Activated naive CD4-positive, alpha-beta T cell treated with anti-CD3 and anti-CD28 coated beads, Interleukin-2, amount 50 U/mL, for 16 hours (primary cell): ENCODE measurements at regions not wholly inside any gene's neighbourhood (a gene's known extent, or its start where the extent isn't known, plus 50 kb on each side); places are given as distances from the start of the nearest gene placed in this dataset.

Experiments used
- DNase-seq: peaks from one replicate; pipeline ENCODE4 v3.0.0-alpha.2; 2020

DNA sequence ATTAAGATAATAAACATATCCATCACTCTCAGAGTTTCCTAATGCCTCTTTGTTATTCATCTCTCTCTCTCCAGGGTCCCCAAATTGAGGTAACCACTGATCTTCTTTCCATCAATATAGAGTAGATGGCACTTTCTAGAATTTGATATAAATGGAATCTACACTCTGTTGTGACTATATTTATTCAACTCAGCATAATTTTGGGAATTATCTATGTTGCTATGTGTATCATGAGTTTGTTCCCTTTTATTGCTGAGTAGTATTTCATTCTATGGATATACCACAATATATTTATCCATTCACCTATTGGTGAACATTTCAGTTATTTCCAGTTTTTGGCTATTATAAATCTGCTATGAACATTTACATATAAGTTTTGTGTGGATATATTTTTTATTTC is 230.7 kb downstream of the HLX start:
- no peak for DNase-seq

DNA sequence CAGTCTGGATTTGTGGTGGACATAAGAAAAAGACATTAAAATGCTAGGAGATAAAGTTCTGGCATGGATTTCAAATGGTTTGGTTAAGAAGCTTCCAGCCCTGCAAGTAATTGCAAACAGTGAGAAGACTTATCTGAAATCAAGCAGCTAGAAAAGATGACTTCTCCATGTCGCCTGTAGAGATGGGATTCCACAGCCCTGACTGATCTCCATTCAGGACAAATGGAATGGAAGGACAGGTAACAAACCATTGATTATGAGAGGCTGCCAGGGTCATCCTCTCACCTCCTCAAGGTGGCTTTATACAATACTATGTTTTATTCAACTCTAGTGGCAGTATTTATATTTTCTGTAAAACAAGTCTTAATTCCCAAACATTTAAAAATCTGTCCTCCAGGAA is 237.9 kb downstream of the HLX start:
- no peak for DNase-seq

DNA sequence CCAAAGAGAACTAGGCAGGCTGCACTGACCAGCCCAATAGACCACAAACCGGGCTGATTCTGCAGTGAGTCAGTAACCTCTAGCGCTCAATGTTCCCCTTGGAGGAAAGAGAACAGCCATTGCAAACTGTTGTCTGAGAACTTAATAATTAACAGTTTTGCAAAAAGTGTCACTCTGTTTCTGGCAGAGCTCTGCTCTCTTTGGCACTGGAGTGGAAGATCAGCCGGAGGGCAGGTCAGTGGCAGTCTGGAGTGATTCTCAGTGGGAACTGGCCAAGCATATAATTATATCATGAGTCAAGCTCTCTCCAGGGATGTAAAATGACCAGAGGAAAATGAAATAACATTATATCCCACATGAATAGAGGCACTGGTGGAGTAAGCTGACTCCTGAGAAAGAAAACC is 238.3 kb downstream of the HLX start:
- no peak for DNase-seq

DNA sequence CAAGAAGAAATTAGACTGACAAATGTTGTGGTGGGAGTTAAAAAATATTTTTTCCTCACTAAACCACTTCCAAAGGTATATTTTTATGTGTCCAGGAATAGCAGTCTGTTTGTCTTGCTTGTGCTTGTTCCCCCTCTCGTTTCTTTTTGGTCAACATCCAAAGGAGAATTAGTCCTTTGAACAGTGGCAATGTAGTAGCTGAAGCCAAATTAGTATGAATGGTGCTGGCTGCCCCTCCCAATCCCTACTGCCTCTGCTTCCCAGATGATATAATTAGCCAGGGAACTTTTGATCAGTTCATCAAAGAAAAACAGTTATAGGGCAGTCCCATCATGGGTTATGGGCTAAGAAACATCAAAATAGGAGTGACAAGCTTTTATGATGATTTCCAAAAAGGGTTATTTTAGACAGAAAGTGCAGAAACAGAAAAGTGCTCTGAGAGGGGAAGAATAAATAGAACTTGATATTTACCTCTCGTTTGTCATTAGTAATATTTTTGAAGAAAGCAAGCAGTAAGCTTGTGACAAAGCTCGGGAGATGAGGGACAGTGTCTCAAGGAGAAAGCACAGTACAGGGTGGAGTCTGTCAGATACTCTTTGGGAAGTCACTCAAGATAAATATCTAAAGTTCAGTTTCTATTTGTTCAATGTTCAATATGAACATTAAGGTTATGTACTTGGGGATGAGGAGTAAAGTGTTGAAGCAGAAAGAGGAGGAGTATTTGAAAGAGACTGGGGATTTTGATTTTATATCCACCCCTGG is 239.1 kb downstream of the HLX start:
- no peak for DNase-seq

DNA sequence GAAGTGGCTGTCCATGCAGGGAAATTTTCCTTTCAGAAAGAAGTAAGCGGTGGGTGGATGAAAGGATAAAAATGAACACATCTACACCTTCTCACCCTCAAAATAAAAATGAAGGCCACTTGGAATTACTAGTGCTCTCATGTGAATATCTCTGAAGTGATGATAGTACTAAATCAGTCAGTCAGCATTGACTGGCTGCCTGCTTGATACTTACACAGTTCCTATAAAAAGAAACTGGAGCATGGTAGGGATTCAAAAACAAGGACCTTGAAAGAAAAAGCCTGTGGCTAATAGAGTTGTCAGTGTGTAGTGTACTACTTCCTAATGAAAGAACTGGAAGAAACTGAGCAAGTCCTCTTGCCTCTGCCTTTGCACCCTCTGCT is 239.7 kb downstream of the HLX start:
- DNase-seq: no peak

DNA sequence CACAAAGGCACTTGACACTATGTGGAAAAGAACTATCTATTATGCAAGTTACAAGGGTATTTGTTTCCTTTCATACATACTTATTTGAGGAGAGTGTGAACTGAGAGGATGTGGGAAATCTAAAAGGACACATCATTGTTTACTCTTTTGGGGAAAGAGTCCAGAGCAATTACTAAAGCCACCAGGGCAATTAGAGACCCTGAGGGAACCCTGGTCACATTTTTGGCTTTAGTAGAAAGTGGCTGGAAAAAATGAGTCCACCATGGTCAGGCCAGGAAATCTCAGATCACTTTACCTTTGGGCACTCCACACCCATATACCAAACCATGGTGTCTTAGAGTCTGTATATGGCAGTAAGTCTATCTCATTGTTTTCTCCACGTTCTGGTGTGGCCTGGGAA is 243.3 kb downstream of the HLX start:
- no peak for DNase-seq

DNA sequence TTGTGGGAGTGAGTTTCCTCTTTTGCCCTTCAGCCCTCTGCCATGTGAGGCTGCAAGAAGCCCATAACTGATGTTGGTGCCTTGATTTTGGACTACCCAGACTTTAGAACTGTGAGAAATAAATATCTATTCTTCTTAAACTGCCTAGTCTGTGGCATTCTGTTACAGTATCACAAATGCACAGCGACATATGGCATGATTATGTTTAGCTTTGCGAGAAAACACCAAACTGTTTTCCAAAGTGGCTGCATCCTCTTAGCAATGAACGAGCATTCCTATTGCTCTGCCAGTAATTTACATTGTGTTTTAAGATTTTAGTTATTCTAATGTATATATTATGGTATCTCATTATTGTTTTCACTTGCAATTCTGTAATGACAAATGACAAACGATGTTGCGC is 246.7 kb downstream of the HLX start:
- DNase-seq: no peak

DNA sequence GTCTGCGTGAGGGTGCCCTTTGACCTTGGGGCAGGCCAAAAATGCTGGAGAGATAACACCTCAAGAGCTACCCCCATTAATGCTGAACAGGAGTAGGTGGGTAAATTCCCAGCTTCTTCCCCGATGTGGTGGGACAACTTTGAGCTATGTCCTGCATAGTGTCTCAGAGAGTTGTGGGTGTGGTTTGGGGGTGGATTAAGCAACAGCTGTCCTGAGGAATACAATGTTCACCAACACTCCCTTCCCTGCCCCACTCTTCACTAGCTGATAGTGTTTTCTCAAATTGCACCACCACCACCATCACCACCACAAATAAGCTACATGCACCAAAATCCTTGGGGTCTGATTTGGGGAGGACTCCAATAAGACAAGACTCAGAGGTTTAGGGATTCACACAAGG is 258.4 kb downstream of the HLX start:
- DNase-seq: no peak

DNA sequence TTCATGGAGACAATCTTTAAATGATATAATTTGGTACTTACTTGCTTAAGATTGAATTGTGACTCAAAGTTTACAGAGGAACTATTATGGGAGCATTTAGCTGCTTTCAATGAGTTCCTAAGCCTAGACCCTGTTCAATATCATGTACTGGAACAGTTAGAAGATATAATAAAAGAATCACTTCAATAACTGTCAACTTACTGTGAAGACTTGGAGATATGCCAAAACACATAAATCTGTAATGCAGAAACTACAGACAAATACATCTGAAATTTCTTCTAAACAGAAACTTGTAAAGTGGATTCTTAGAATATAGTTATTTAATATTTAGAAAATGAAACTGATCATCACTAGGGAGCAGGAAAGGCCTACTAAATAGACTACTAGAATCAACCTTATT is 259.3 kb downstream of the HLX start:
- no peak for DNase-seq

DNA sequence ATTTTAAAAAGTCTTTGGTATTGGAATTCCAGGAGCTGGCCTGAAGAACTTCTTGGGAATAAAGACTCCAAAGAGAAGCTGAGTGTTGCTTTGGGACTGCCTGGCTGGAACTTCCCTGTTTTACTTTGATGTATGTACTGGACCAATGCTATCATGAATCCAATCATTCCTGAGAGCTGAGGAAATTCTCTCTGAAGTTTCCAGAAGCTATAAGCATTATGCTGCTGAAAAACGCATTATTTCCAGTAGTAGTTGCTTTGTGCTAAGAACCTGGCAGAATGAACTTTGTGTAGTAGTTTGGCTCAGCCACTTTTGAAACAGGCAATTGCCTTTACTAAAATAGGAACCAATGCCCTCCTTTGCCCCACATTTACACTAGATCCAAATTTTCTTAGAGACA is 260.7 kb downstream of the HLX start:
- DNase-seq: no peak

DNA sequence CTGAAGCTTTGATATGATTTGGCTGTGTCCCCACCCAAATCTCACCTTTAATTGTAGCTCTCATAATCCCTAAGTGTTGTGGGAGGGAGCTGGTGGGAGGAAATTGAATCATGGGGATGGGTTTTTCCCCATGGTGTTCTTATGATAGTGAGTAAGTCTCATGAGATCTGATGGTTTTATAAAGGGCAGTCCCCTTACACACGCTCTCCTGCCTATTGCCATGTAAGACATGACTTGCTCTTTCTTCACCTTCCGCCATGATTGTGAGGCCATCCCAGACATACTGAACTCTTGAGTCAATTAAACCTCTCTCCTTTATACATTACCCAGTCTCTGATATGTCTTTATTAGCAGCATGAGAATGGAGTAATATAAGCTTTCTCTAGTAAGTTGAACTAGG is 261.9 kb downstream of the HLX start:
- DNase-seq: no peak

DNA sequence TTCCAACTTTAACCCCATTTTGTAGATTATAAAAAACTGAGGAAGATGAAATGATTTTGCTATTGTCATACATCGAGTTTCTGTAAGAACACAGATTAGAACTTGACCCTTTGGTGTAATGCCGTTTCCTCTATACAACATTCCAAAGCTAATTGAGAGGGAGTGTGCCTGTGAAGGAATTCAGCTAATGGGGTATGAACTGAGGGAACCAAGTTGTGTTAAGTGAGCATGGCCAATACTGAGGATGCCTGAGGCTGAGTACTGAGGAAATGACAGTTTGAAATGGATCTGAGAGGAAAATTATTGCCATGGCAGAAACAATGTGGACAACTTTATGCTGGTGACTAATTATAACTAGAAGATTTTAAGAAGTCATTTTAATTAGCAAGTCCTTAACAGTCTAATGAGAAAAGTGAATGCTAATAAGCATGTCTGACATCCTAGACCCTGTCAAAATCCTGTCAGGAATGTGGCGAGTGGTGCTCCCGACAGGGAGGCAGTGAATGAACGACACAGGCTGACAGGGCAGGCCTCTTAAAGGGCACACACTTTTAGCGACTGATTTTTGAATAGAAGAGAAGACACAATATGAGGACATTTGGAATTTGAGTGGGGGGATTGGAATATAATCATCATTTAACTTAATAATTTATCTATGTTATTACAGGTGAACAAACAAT is 262.5 kb downstream of the HLX start:
- no peak for DNase-seq

DNA sequence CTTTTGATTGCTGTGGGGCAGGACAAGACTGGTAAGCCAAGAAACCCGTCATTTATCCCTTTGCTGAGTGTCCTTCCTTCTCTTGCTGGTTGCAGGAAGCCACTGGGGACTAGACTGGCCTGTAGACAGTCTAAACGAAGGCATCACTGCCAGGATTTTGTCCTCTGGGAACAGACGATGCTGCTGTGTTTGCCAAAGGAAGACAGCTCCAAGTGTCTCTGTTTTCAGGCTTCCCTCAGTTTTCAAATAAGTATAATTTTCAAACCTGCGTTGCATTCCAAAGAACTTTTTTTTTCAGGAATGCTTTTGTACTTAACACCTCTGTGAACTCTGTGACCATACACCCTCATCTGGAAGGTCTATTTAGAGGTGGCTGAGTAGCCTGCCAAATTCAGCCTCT is 269.4 kb downstream of the HLX start:
- DNase-seq: no peak

DNA sequence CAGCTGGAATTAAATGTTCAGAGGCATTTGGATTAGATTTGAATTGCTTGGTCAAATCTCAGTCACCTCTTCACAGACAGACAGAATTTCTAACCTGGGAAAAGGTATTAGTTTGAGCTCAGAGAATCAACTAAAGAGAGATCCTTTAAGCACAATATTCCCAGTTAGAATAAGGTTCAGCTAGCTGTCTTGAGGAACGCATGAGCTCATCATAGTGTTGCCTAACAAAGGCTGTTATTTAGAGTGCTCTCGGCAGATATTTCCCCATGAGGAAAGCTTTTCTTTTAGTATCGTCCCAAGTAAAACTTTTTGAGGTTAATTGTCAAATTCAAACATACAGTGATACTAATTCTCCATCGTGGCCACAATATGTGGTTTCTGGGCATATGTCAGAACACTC is 269.9 kb downstream of the HLX start:
- no peak for DNase-seq

DNA sequence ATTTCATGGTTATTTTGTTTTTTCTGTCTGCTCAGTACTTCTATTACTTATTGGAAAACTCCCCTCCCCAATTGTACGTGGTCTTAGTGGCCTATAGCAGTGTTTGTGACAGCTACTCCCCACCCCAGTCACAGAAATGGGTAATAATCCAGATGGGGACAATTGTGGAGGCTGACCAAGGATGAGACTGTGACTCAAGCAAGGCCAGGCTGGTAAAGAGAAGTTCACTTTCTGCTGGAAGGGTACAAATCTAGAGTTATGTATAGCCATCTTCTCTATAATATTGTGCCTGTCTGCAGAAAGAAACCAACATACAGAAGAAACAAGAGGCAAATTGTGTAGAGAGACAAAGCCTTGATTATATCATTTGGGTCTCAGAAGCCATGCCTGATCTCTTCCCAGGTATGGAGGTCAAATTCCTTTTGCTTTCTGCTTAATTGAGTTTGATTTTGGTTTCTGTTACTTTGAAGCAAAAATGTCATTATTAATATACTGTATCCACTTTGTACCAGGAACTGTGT is 270.4 kb downstream of the HLX start:
- DNase-seq: no peak

DNA sequence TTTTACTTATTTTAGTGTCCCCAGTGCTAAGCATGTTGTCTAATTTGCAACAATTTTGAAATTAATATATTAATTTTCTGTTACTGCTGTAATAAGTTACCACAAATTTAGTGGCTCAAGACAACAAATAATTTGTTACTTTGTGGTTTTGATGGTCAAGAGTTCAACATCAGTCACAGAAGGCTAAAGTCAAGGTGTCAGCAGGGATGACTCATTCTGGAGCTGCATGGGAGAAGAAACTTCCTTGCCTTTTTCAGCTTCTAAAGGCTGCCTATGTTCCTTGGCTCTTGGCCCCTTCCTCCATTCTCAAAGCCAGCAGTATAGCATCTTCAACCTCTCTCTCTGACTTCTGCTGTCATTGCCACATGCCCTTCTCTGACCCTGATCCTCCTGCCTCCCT is 271.8 kb downstream of the HLX start:
- no peak for DNase-seq

DNA sequence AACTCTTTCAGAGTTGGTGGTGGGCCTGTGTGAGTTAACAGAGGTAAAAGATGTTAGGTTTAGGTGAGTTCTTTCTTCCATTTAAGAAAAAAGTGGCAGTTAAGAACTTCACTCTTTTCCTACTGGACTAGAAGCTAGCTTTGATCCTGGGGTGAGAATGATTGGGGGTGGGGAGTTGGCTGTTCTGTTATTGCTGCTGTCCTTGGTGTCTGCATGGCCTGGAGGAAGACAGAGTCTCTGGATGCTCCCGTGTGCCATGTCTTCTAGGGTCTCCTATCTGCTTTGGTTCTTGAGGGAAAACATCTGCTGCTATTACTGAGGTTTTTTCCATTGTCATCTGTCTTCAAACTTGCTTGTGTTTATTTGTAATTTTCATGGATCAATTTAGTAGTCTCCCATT is 275.7 kb downstream of the HLX start:
- DNase-seq: no peak

DNA sequence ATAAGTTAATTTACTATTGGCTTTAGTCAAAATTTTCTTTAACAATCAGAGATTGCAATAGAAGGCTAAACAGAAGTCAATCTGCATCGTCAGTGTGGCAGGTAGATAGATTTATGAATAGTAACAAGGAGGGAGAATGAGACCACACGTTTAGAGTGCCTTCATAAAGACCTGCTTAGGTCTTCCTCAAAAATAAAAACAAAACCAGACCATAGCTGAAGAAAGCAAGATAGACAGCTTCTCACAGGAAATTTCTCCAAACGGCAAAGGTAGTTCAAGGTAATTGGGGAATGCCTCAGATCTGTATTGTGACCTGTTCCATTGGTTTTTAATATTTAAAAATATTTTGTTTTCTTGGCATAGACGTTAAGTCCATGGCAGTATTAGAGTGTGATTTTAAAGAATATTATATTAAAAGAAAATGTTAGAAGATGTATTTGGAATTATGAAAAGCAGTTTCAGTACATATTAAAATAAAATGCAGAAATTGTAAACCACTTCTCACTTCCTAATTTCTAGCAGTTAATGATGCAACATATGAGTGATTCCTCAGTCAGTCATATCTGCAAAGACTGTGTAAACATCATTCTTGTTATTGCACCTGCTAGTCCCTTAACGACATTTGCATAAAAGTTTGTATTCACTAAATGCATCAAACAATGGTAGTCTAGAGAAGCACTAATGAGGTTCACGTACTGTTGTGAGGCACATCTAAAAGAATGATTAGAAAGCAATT is 278.0 kb downstream of the HLX start:
- no peak for DNase-seq

DNA sequence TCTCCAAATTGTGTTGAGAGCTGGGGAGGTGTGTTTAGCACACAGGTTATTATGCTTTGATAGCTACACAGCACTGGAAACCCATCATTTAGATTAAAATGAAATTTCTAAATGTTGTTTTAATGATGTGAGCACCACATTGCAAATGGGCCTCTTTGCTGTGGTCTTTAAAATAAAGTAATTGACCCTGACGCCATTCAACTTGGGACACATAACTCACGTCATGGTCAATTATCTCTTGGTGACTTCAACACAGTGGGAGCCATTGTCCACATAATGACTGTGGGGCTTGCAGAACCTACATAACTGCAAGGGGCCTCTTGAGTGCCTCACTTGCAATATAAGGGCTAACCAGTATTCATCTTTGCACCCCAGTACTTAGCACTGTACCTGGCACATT is 280.4 kb downstream of the HLX start:
- DNase-seq: no peak

DNA sequence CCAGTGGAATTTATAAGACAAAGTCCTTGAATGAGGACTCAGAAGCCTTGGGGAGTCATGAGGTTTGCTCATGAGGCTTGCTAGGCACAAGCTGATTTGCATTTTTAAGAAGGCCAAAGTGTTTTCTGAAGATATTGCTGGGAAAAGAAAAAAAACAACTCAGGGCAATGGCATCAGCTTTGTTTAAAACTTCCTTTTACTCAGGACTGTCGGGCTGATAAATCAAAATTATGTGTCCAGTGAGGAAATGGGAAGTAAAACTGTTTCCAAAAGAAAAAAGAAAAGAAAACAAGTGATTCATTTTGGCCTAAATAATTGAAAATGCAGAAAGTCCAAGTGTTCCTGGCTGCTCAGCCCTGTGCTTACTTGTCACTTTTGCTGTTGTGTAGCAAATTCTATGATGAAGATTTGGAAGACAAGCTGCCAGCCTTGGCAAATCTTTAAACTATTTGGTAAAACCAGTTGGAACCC is 282.4 kb downstream of the HLX start:
- no peak for DNase-seq

DNA sequence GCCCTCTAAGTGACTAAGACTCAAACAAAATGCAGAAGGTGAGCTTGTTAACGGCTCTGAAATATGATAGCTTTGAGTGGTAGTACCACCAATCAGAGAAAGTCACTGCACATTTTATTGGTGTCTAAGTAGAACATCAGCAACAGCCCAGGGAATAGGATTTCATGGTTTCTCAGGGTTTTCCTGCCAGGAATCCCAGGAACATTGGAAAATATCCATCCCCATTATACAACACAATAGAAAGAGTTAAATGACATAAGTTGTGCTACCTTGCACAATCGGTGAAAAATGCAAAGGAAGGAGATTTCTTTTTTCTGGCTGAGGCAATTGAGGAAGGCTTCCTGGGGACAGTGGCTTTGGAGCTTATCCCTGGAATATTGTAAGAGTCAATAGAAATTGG is 283.1 kb downstream of the HLX start:
- no peak for DNase-seq

DNA sequence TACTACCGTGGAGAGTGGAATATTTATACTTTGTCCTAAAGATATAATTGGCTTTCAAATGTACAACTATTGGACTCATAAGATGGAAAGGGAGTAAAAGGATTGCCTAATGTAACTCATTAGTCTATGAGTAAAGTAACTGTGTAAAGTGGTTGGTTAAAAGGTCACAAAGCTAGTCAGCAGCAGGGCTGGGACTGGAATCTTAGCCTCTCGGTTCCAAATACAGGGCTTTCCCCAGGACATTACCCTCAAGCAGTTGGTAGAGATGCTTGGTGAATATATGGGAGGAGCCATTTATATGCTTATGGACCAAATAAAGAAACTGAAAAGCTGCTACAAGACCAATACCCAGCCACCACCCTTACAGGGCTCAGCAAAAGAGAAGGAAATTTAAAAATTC is 283.7 kb downstream of the HLX start:
- DNase-seq: no peak

DNA sequence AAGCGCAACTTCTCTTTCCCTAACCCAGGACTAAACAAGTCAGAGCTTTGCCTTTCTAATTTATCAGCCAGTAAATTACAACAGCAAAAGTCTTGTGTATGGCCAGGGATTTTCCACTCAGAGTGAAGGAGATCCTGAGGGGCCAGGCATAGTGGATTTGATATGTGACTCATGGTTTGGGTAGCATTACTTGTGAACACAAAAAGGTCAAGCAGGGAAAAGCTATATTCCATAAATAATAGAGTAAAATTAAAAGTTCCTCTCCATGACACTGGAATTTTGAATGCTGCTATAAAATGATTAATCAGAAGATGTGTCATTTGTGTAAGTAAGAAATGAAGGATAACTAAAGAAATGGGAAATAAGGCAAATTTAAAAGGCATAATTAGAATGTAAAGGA is 284.8 kb downstream of the HLX start:
- DNase-seq: no peak
